GM12891 (cell line): ENCODE measurements at regions not wholly inside any gene's neighbourhood (a gene's known extent, or its start where the extent isn't known, plus 50 kb on each side); places are given as distances from the start of the nearest gene placed in this dataset.

ENCODE experiments used
- DNase-seq: peaks from one replicate; pipeline ENCODE4 v3.0.0; 2011; ENCODE audit warnings: low spot score; ENCODE audit not compliant: insufficient read length
- FAIRE-seq: peaks from 2 replicates; lab custom pipeline; 2011; peaks lifted over from hg19 to GRCh38; lab: Jason Lieb, UNC
- PAX5 ChIP-seq: IDR thresholded peaks from 2 replicates; pipeline ENCODE4 v1.6.1; 2011; ENCODE audit warnings: low read length, moderate library complexity, mild to moderate bottlenecking; ENCODE audit not compliant: insufficient read depth, severe bottlenecking
- POLR2A ChIP-seq: IDR thresholded peaks from 2 replicates; pipeline ENCODE4 v1.6.1; 2011; ENCODE audit warnings: low read depth, low read length, control low read depth
- POLR2AphosphoS5 ChIP-seq: IDR thresholded peaks from 2 replicates; pipeline ENCODE4 v1.6.1; 2011; ENCODE audit warnings: low read depth, low read length, control low read depth
- POU2F2 ChIP-seq: IDR thresholded peaks from 2 replicates; pipeline ENCODE4 v1.6.1; 2011; ENCODE audit warnings: low read depth, mild to moderate bottlenecking, control low read depth, low read length, moderate library complexity
- SPI1 ChIP-seq: IDR thresholded peaks from 2 replicates; pipeline ENCODE4 v1.6.1; 2011; ENCODE audit warnings: low read depth, low read length, control low read depth
- TAF1 ChIP-seq: IDR thresholded peaks from 2 replicates; pipeline ENCODE4 v1.6.1; 2011; ENCODE audit warnings: low read depth, low read length, control low read depth

DNA sequence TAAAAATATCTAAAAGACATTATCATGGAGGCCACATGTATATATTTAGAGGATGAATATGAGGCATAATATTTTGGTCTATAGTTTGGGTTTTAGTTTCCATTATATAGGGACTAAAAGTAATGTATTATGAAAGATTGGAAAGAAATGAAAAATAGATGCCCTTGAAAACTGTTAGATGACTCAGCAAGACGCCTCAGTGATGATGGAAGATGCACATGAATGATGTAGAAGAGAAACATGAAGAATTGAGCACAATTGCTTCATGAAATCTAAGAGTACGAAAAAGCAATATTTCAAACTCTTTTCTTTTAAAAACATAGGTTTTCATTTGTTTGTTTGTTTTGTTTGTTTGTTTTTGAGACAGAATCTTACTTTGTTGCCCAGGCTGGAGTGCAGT is 89.8 kb downstream of the ARL4A start:
- no peak for TF ChIP-seq PAX5
- TF ChIP-seq POLR2A, result no peak
- TF ChIP-seq POU2F2, result no peak
- no peak for TF ChIP-seq POLR2AphosphoS5
- TF ChIP-seq SPI1, result no peak
- TF ChIP-seq TAF1, result no peak
- FAIRE-seq (no peak), DNase-seq (no peak)

DNA sequence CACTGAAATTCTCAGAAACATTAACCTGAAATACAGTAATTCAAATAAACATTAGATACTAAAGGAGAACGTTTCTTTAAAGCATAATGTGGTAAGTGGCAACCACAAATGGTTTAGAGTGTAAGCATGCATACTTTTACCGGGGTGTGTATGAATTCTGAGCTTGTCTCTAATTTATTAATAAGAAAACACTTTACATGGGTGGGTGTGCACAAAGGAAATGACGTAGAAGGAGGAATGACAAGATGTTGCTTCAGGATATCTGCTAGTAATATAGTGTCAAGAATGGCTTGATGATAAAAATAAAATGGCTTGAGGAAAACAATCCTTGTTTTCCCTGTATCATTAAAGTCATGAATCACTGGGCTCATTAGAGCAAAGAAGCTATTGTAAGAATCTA is 92.5 kb downstream of the ARL4A start:
- DNase-seq (no peak), FAIRE-seq (no peak)
- TF ChIP-seq PAX5, result no peak
- TF ChIP-seq TAF1, result no peak
- TF ChIP-seq POLR2A, result no peak
- no peak for TF ChIP-seq SPI1
- TF ChIP-seq POU2F2, result no peak
- TF ChIP-seq POLR2AphosphoS5, result no peak

DNA sequence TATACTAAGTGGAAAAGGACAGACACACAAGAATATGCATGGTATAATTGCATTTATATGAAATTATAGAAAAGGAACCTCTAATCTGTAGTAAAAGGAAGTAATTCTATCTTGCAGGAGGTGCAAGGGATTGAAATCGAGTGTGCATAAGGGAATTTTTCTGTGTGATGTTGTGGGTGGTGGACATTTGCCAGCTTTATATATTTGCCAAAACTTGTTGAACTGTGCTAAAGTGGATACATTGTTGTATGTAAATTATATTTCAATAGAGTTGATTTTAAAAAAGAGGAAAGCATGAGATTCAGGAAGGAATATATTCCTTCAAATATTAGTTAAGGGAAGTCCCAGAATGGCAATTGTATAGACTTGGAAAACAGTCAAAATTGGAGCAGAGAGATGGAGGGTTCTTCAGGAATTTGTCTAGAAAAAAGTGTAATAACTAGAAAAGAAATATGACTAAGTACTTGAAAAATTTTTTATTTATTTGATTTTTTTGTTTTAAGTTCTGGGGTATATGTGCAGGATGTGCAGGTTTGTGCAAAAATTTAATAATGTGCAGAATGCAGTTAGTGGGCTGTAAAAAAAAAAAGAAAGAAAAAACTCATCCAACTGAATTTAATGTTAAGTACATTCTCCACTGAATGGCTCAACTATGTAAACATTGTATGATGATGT is 96.1 kb downstream of the ARL4A start:
- TF ChIP-seq POU2F2 (no peak), POLR2AphosphoS5 (no peak), POLR2A (no peak), SPI1 (no peak), TAF1 (no peak), PAX5 (no peak)
- FAIRE-seq, result no peak

DNA sequence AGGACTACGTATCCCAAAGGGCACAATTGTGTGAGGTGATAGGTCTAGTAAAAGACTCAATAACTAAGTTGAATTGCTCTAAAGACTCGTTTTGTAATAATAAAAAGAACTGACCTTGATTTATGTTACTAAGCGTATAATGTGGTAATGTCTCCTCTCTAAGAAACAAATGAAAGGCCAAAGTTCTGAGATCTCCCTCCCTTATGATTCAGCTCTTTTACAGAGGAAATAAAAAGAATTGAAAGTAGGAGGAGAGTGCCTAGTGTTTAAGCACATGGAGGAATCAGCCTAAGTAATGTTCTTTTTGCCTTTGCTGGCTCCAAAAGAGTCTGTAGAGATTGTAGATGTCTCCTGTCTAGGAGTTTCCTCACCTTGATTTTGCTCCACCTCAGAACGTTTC is 98.0 kb downstream of the ARL4A start:
- FAIRE-seq, result no peak
- no peak for TF ChIP-seq SPI1
- no peak for TF ChIP-seq POU2F2
- no peak for DNase-seq

More for the DNA sequence above, 96.1 kb downstream of the ARL4A start:
- DNase-seq, result no peak

DNA sequence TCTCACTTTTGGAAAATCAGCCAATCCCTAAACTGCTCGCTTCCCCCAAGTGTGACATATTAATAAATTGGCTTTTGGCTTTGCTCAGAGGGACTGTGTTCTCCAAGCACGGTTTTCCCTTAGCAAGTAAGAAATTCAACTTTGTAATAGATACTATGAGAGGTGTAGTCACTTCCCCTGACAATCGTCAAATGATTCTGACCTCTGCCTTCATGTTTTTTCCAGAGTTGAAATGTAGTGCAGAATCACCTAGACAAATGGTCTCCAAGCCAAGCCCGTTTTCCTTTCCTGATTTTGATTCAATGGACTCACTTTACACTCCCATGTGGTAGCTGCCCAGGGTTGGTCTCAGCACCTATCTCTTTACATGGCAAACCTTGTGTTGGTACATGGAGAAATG is 99.1 kb downstream of the ARL4A start:
- TF ChIP-seq POLR2AphosphoS5, result no peak
- TF ChIP-seq PAX5, result no peak
- TF ChIP-seq SPI1, result no peak
- TF ChIP-seq POU2F2, result no peak
- TF ChIP-seq TAF1, result no peak
- TF ChIP-seq POLR2A, result no peak
- FAIRE-seq (no peak), DNase-seq (no peak)

DNA sequence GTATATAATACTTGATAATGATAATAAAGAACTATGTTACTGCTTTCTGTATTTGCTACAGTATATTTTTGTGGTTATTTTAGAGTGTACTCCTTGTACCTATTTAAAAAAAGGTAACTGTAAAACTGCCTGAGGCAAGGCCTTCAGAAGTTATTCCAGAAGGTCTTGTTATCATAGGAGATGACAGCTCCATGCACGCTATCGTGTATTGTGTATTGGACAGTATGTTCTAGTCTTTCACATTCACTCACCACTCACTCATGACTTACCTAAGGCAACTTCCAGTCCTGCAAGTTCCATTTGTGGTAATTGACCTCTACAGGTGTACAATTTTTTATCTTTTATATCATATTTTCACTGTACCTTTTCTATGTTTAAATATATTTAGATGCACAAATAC is 100.7 kb downstream of the ARL4A start:
- FAIRE-seq (no peak), DNase-seq (no peak)
- TF ChIP-seq POU2F2 (no peak), POLR2AphosphoS5 (no peak), PAX5 (no peak), SPI1 (no peak), TAF1 (no peak), POLR2A (no peak)

DNA sequence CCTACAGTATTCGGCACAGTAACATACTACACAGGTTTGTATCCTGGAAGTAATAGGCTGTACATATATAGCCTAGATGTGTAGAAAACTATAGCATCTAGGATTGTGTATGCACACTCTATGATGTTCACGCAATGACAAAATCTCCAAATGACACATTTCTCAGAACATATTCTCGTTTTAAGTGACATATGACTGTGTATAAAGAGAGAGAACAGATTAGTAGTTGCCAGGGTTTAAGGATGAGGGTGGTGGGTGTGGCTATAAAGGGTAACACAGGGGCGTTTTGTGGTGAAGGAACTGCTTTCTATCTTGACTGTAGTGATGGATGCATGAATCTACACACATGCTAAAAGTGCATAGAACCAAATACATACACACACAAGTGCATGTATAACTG is 101.2 kb downstream of the ARL4A start:
- TF ChIP-seq PAX5 (no peak), TAF1 (no peak), POU2F2 (no peak), POLR2AphosphoS5 (no peak), SPI1 (no peak), POLR2A (no peak)
- DNase-seq (no peak), FAIRE-seq (no peak)

DNA sequence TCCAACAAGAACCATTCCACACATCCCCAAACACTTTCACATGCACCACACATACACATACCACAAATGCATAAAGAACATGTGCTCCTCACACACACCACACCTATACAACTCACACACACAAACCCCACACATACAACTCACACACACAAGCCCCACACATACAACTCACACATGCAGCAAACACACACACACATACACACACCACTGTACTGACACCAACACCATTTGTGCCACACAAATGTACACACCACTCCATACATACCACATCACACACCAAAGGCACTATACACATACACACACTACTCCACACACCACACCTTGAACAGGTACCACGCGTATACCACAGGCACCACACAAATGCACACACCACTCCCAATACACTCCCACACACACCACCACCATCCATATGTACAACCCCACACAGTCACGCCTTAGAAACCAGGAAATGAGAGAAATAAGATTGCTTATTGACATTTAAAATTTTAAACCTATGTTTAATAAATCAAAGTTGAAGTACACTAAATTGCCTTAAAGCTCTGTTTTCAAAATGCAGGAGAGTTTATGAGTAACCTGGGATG is 107.4 kb downstream of the ARL4A start:
- FAIRE-seq (no peak), DNase-seq (no peak)
- TF ChIP-seq POU2F2 (no peak), PAX5 (no peak), POLR2A (no peak), SPI1 (no peak), TAF1 (no peak), POLR2AphosphoS5 (no peak)

DNA sequence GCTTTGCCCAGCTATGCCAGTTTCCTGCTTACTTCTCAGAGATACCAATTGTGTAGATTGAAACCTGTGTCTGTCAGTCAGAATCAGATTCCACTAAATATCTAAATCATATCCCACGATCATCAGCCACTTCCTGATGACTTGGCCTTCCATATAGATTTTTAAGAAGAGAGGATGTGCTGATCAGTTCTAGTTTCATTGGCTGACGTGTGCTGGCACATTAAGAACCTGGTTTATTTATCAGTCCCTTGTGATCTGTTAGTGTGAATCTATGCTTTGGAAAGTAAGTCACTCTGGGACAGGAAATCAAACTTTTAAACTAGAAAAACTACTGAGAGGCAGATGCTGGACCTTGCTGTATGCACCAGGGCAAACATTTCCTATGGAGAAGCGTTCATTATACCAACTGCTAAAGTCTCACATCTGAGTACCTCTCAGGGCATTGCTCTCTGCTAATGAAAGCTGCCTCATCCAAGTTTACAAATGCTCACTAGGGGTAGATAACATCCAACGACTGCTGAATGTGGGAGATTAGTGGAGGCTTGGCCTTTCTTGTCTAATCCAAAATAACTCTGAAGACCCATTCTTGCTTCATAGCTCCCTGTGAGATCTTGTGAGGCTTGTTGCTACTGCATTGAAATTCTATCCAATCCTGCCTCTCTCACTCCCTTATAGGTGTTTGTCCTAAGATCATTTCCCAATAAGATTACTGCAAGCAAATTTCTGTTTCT is 109.1 kb downstream of the ARL4A start:
- no peak for FAIRE-seq
- DNase-seq, result no peak
- no peak for TF ChIP-seq TAF1
- TF ChIP-seq PAX5, result no peak
- TF ChIP-seq POLR2AphosphoS5, result no peak
- no peak for TF ChIP-seq SPI1
- no peak for TF ChIP-seq POLR2A
- TF ChIP-seq POU2F2, result no peak
